B cell (primary cell): ENCODE measurements at regions not wholly inside any gene's neighbourhood (a gene's known extent, or its start where the extent isn't known, plus 50 kb on each side); places are given as distances from the start of the nearest gene placed in this dataset.

Experiments
- ATAC-seq: fragments of 200-7000 bp; cut with Tn5 transposase; one replicate; pipeline ENCODE4 v1.10.0; 2021; ENCODE audit warnings: low read depth, mild to moderate bottlenecking, moderate number of reproducible peaks, moderate library complexity
- CTCF ChIA-PET: fragments of 350-600 bp; sonication (Branson Sonifier 250); formaldehyde crosslinking; loops from one replicate; lab custom pipeline; 2021; ENCODE audit warnings: antibody characterized with exemption, inconsistent platforms; lab: Charles Lee
- POLR2A ChIA-PET: fragments of 350-600 bp; sonication (Branson Sonifier 250); formaldehyde crosslinking; loops from one replicate; lab custom pipeline; 2021; ENCODE audit warnings: antibody characterized with exemption; lab: Charles Lee
- DNase-seq: peaks from one replicate; pipeline ENCODE4 v3.0.0; 2013
- H2AFZ ChIP-seq: 2 replicates; pipeline ENCODE4 v1.6.1; 2012; ENCODE audit warnings: mild to moderate bottlenecking, low read depth, low read length; ENCODE audit not compliant: insufficient read depth, poor library complexity, severe bottlenecking
- H3K27ac ChIP-seq, 2 donors: 1 replicate in 1 of 2; 2 replicates in 1 of 2; pipeline ENCODE4 v1.5.1; 2012 to 2013; ENCODE audit warnings: low read length in 2 of 2, mild to moderate bottlenecking in 2 of 2, moderate library complexity in 1 of 2
- H3K27me3 ChIP-seq, 4 experiments: fragments of 200-600 bp in 1 of 4; sonication (generic) in 1 of 4; replicated peaks in 1 of 4; 1 replicate in 2 of 4; 2 replicates in 2 of 4; pipeline versions ENCODE4 v1.6.1 to v1.7.0; 2013 to 2016; ENCODE audit warnings: low read length in 3 of 4, mild to moderate bottlenecking in 2 of 4, mixed read lengths in 1 of 4, moderate library complexity in 1 of 4; ENCODE audit not compliant: insufficient read depth in 4 of 4, control insufficient read depth in 3 of 4; ENCODE audit errors: control extremely low read depth in 1 of 4
- H3K36me3 ChIP-seq, 2 experiments: replicated peaks in 1 of 2; 1 replicate in 1 of 2; 2 replicates in 1 of 2; pipeline versions ENCODE4 v1.6.1 to v1.7.1; 2013; ENCODE audit warnings: low read length in 1 of 2; ENCODE audit not compliant: insufficient read depth in 2 of 2, control insufficient read depth in 1 of 2; ENCODE audit errors: control extremely low read depth in 1 of 2, extremely low read depth in 1 of 2
- H3K4me1 ChIP-seq, 2 donors: fragments of 200-600 bp in 1 of 2; sonication (generic) in 1 of 2; 1 replicate in 1 of 2; 2 replicates in 1 of 2; pipeline versions ENCODE4 v1.5.1 to v1.6.1; 2013 to 2017; ENCODE audit warnings: low read length in 2 of 2; ENCODE audit not compliant: control insufficient read depth in 2 of 2, insufficient read depth in 2 of 2
- H3K4me2 ChIP-seq: replicated peaks from 2 replicates; pipeline ENCODE3; 2012; ENCODE audit warnings: mild to moderate bottlenecking, low read depth, low read length; ENCODE audit not compliant: poor library complexity, severe bottlenecking
- H3K4me3 ChIP-seq, 5 experiments: fragments of 200-600 bp in 1 of 5; sonication (generic) in 1 of 5; 1 replicate in 3 of 5; 2 replicates in 2 of 5; pipeline versions ENCODE4 v1.5.1 to v1.7.0; 2011 to 2016; ENCODE audit warnings: low read length in 4 of 5, mild to moderate bottlenecking in 4 of 5, low read depth in 2 of 5, control low read depth in 1 of 5, moderate library complexity in 1 of 5; ENCODE audit not compliant: insufficient read depth in 1 of 5; ENCODE audit errors: control extremely low read depth in 1 of 5, extremely low read depth in 1 of 5
- H3K79me2 ChIP-seq: fragments of 200-600 bp; sonication (generic); one replicate; pipeline ENCODE4 v1.6.0; 2016; ENCODE audit warnings: low read length; ENCODE audit not compliant: control insufficient read depth, insufficient read depth
- H3K9ac ChIP-seq: fragments of 200-600 bp; sonication (generic); 2 replicates; pipeline ENCODE4 v1.6.1; 2017; ENCODE audit warnings: mild to moderate bottlenecking, low read length, moderate library complexity
- H3K9me3 ChIP-seq, 3 donors: one replicate each; pipeline versions ENCODE4 v1.6.1 to v1.7.1; 2013; ENCODE audit warnings: low read length in 2 of 3; ENCODE audit not compliant: control insufficient read depth in 2 of 3, insufficient read depth in 1 of 3; ENCODE audit errors: control extremely low read depth in 1 of 3
- H4K20me1 ChIP-seq: 2 replicates; pipeline ENCODE4 v1.6.0; 2012; ENCODE audit warnings: mild to moderate bottlenecking, low read length; ENCODE audit not compliant: insufficient read depth, control insufficient read depth, poor library complexity, severe bottlenecking
- H3K27ac Mint-ChIP-seq: one replicate; pipeline ENCODE4 v1.8.0; 2021; ENCODE audit warnings: mixed read lengths
- H3K27me3 Mint-ChIP-seq: one replicate; pipeline ENCODE4 v1.8.0; 2021; ENCODE audit warnings: mixed read lengths
- H3K4me1 Mint-ChIP-seq: one replicate; pipeline ENCODE4 v1.8.0; 2021; ENCODE audit warnings: mixed read lengths
- H3K4me3 Mint-ChIP-seq: one replicate; pipeline ENCODE4 v1.8.0; 2021; ENCODE audit warnings: mixed read lengths
- H3K9me3 Mint-ChIP-seq: one replicate; pipeline ENCODE4 v1.8.0; 2022; ENCODE audit warnings: mixed read lengths; ENCODE audit not compliant: insufficient read depth
- CTCF ChIP-seq: fragments of 200-600 bp; IDR thresholded peaks from one replicate; pipeline ENCODE4 v1.8.0; 2022; ENCODE audit warnings: antibody characterized with exemption, mild to moderate bottlenecking
- EZH2 ChIP-seq: IDR thresholded peaks from 2 replicates; pipeline ENCODE4 v1.6.1; 2012; ENCODE audit warnings: borderline replicate concordance, low read depth, mild to moderate bottlenecking, moderate library complexity, low read length; ENCODE audit not compliant: insufficient read depth, poor library complexity, severe bottlenecking
- WGBS: methylation state at CpG from one replicate; pipeline ENCODE4 v1.1.5; 2013; ENCODE audit warnings: missing lambda C conversion rate; ENCODE audit not compliant: insufficient coverage; 5-methylcytosine and 5-hydroxymethylcytosine counted together
- intact Hi-C: fragments of 100-400 bp; cut with micrococcal nuclease; formaldehyde crosslinking; loops from one replicate; pipeline ENCODE4 v1.10.0; 2022

- intact Hi-C loops: no loop called here
- ChIA-PET CTCF (no interaction called here), POLR2A (no interaction called here)
- Histone ChIP-seq H3K27me3 (no peaks in the 10 kb centered on the region), H2AFZ (no peak overlapping the region), H3K4me2 (no peak overlapping the region), H3K4me1 (no peaks in the 10 kb centered on the region), H4K20me1 (no peaks in the 10 kb centered on the region), H3K36me3 (no peaks in the 10 kb centered on the region), H3K9me3 (peaks cover 0 to 2% (median 0%) of the 10 kb centered on the region in 3 donors), H3K9ac (no peak overlapping the region), H3K4me3 (no peak overlapping the region), H3K79me2 (no peaks in the 10 kb centered on the region), H3K27ac (no peak overlapping the region)
- no peaks in the 10 kb centered on the region for H3K27me3 Mint-ChIP-seq
- H3K4me3 Mint-ChIP-seq: no peak overlapping the region
- no peaks in the 10 kb centered on the region for H3K4me1 Mint-ChIP-seq
- no peak overlapping the region for H3K27ac Mint-ChIP-seq
- DNase-seq (no peak), ATAC-seq (no peak)
- H3K9me3 Mint-ChIP-seq: peaks cover 5% of the 10 kb centered on the region
- TF ChIP-seq EZH2: no peak
- no peak for TF ChIP-seq CTCF
- no CpG with 5 or more reads among the region's 2 CpGs for WGBS
Observed at GRCh38 chr5:23730023-23730422, 222.6 kb downstream of the PRDM9 start.

GRCh38 chr5:23740029-23740428 lies 232.6 kb downstream of the PRDM9 start:
- Histone ChIP-seq H2AFZ (no peak overlapping the region), H3K36me3 (no peaks in the 10 kb centered on the region), H3K4me2 (no peak overlapping the region), H3K4me1 (no peaks in the 10 kb centered on the region), H3K9me3 (no peaks in the 10 kb centered on the region), H3K27ac (no peak overlapping the region), H3K4me3 (no peak overlapping the region), H3K27me3 (no peaks in the 10 kb centered on the region), H3K9ac (no peak overlapping the region), H4K20me1 (no peaks in the 10 kb centered on the region), H3K79me2 (no peaks in the 10 kb centered on the region)
- POLR2A ChIA-PET: no interaction called here
- ATAC-seq: no peak
- TF ChIP-seq EZH2: no peak
- CTCF ChIA-PET: no interaction called here
- intact Hi-C loops: no loop called here
- Mint-ChIP-seq H3K9me3 (no peaks in the 10 kb centered on the region), H3K27ac (no peak overlapping the region), H3K4me3 (no peak overlapping the region), H3K4me1 (no peaks in the 10 kb centered on the region), H3K27me3 (no peaks in the 10 kb centered on the region)
- no peak for DNase-seq
- 40% methylated on average over 2 of the region's 4 CpGs for WGBS
